GM12878 (cell line): ENCODE measurements at regions not wholly inside any gene's neighbourhood (a gene's known extent, or its start where the extent isn't known, plus 50 kb on each side); places are given as distances from the start of the nearest gene placed in this dataset.

Source experiments
- ATAC-seq: fragments of 200-7000 bp; cut with Tn5 transposase; 3 replicates; pipeline ENCODE4 v1.9.1; 2020; ENCODE audit warnings: mild to moderate bottlenecking, moderate library complexity
- BruUV-seq: library from RNA; stranded (reverse); fragments of 400-500 nt; replicated peaks from 2 replicates; lab custom pipeline; 2021; lab: Mats Ljungman, UMichigan
- CTCF ChIA-PET: fragments of 300-600 bp; sonication (Branson Sonifier 250); formaldehyde crosslinking; extraction: SDS; loops from one replicate; lab custom pipeline; 2021; ENCODE audit warnings: inconsistent platforms; lab: Yijun Ruan, JAX
- POLR2A ChIA-PET: fragments of 350-600 bp; formaldehyde crosslinking; extraction: SDS; loops from one replicate; lab custom pipeline; 2021; ENCODE audit warnings: inconsistent platforms; lab: Charles Lee
- RAD21 ChIA-PET: fragments of 300-600 bp; sonication (Branson Sonifier 250); formaldehyde crosslinking; loops from one replicate; lab custom pipeline; 2023; ENCODE audit warnings: antibody characterized with exemption; ENCODE audit not compliant: unreplicated experiment; lab: Charles Lee
- SMC1A ChIA-PET: fragments of 300-600 bp; sonication (Branson Sonifier 250); formaldehyde crosslinking; loops from one replicate; lab custom pipeline; 2023; ENCODE audit not compliant: unreplicated experiment, uncharacterized antibody; lab: Charles Lee
- DNase-seq: peaks from one replicate; pipeline ENCODE4 v3.0.0-alpha.2; 2011; ENCODE audit warnings: low read depth, low spot score
- FAIRE-seq: peaks from 3 replicates; lab custom pipeline; 2011; peaks lifted over from hg19 to GRCh38; lab: Jason Lieb, UNC
- H2AFZ ChIP-seq: 2 replicates; pipeline ENCODE4 v1.6.0; 2011; ENCODE audit warnings: low read depth, low read length, control low read depth; ENCODE audit not compliant: control insufficient read depth
- H3K27ac ChIP-seq: 2 replicates; pipeline ENCODE4 v1.5.1; 2011; ENCODE audit warnings: control low read depth; ENCODE audit not compliant: control insufficient read depth, insufficient read depth
- H3K27me3 ChIP-seq, 2 experiments: replicated peaks in 1 of 2; 2 replicates each; pipeline versions ENCODE4 v1.6.0 to v1.6.1; 2011; ENCODE audit warnings: low read length in 1 of 2; ENCODE audit not compliant: control insufficient read depth in 2 of 2, insufficient read depth in 2 of 2
- H3K36me3 ChIP-seq, 2 experiments: 2 replicates each; pipeline ENCODE4 v1.5.1; 2011; ENCODE audit warnings: low read length in 1 of 2; ENCODE audit not compliant: control insufficient read depth in 2 of 2, insufficient read depth in 2 of 2
- H3K4me1 ChIP-seq: 2 replicates; pipeline ENCODE4 v1.6.1; 2011; ENCODE audit warnings: mild to moderate bottlenecking, low read length, moderate library complexity, mixed read lengths; ENCODE audit not compliant: control insufficient read depth, insufficient read depth
- H3K4me2 ChIP-seq: 2 replicates; pipeline ENCODE4 v1.6.0; 2011; ENCODE audit warnings: control low read depth; ENCODE audit not compliant: control insufficient read depth, insufficient read depth
- H3K4me3 ChIP-seq: fragments of 200-600 bp; sonication (generic); 2 replicates; pipeline ENCODE4 v1.5.1; 2016
- H3K79me2 ChIP-seq: 2 replicates; pipeline ENCODE4 v1.6.0; 2011; ENCODE audit warnings: low read length; ENCODE audit not compliant: control insufficient read depth, insufficient read depth
- H3K9ac ChIP-seq: 2 replicates; pipeline ENCODE4 v1.8.0; 2011; ENCODE audit warnings: low read length, control low read depth, mixed read lengths; ENCODE audit not compliant: control insufficient read depth, insufficient read depth
- H3K9me3 ChIP-seq: replicated peaks from 3 replicates; pipeline ENCODE4 v1.5.1; 2011; ENCODE audit warnings: mild to moderate bottlenecking, low read length; ENCODE audit not compliant: control insufficient read depth, insufficient read depth
- H4K20me1 ChIP-seq: 2 replicates; pipeline ENCODE4 v1.6.0; 2011; ENCODE audit not compliant: control insufficient read depth, insufficient read depth
- ETV6 ChIP-seq, 2 experiments: fragments of 450-650 bp in 1 of 2; IDR thresholded peaks in 1 of 2; conservative IDR thresholded peaks in 1 of 2; 2 replicates each; pipeline ENCODE4 v1.6.1; 2014; ENCODE audit warnings: antibody characterized with exemption in 1 of 2, borderline replicate concordance in 1 of 2, low read depth in 1 of 2, mild to moderate bottlenecking in 1 of 2, moderate library complexity in 1 of 2
- FOS ChIP-seq: IDR thresholded peaks from 3 replicates; pipeline ENCODE4 v1.6.1; 2011; ENCODE audit warnings: borderline replicate concordance; ENCODE audit not compliant: insufficient read length; ENCODE audit errors: extremely low read depth
- IRF4 ChIP-seq: IDR thresholded peaks from 2 replicates; pipeline ENCODE4 v1.6.1; 2011; ENCODE audit warnings: low read depth, low read length
- MXI1 ChIP-seq: fragments of 150-350 bp; IDR thresholded peaks from 2 replicates; pipeline ENCODE4 v1.6.1; 2011; ENCODE audit warnings: low read depth, mild to moderate bottlenecking, inconsistent platforms, low read length, improper control_type of control experiment
- MYB ChIP-seq: fragments of 150-350 bp; IDR thresholded peaks from 2 replicates; pipeline ENCODE4 v1.6.1; 2014; ENCODE audit warnings: mild to moderate bottlenecking, low read depth, low read length, borderline replicate concordance
- NBN ChIP-seq: fragments of 450-650 bp; IDR thresholded peaks from 2 replicates; pipeline ENCODE4 v1.6.1; 2016
- NR2C1 ChIP-seq: fragments of 450-650 bp; IDR thresholded peaks from 2 replicates; pipeline ENCODE4 v1.6.1; 2017; ENCODE audit warnings: antibody characterized with exemption, mild to moderate bottlenecking, moderate library complexity
- PAX8 ChIP-seq: fragments of 450-650 bp; IDR thresholded peaks from 2 replicates; pipeline ENCODE4 v1.6.1; 2017; ENCODE audit warnings: mild to moderate bottlenecking, moderate library complexity
- POLR2AphosphoS5 ChIP-seq: IDR thresholded peaks from 2 replicates; pipeline ENCODE4 v1.6.1; 2011; ENCODE audit warnings: mild to moderate bottlenecking, low read length, inconsistent platforms
- RAD21 ChIP-seq: IDR thresholded peaks from 2 replicates; pipeline ENCODE4 v1.6.1; 2011; ENCODE audit warnings: mild to moderate bottlenecking, low read depth, low read length, moderate library complexity; ENCODE audit not compliant: insufficient read depth
- RCOR1 ChIP-seq: conservative IDR thresholded peaks from 2 replicates; pipeline ENCODE4 v1.6.1; 2012; ENCODE audit warnings: low read depth, low read length, improper control_type of control experiment
- TARDBP ChIP-seq: IDR thresholded peaks from 2 replicates; pipeline ENCODE4 v1.6.1; 2016; ENCODE audit warnings: borderline replicate concordance
- ZNF207 ChIP-seq: fragments of 450-650 bp; IDR thresholded peaks from 2 replicates; pipeline ENCODE4 v1.6.1; 2014; ENCODE audit warnings: antibody characterized with exemption, mild to moderate bottlenecking, borderline replicate concordance
- WGBS: methylation state at CpG from one replicate; pipeline ENCODE4 v1.1.6; 2016; ENCODE audit warnings: low lambda C conversion rate; ENCODE audit not compliant: insufficient replicate concordance, insufficient coverage; ENCODE audit errors: missing lambda C conversion rate; 5-methylcytosine and 5-hydroxymethylcytosine counted together
- in situ Hi-C: fragments of 300-500 bp; cut with MboI; formaldehyde crosslinking; loops from 9 replicates; pipeline ENCODE4 v1.14.3; 2018; ENCODE audit warnings: mixed read lengths
- intact Hi-C: fragments of 100-400 bp; cut with micrococcal nuclease; formaldehyde crosslinking; loops from one replicate; pipeline ENCODE4 v1.14.2; 2022; ENCODE audit not compliant: unreplicated experiment
- TF ChIP-seq, protein P1 (sequence below): IDR thresholded peaks from 2 replicates; pipeline ENCODE4 v1.6.1; 2012; ENCODE audit warnings: low read depth, low read length, improper control_type of control experiment
- TF ChIP-seq, protein P2 (sequence below): IDR thresholded peaks from 2 replicates; pipeline ENCODE4 v1.6.1; 2011; ENCODE audit warnings: borderline replicate concordance, low read depth, mild to moderate bottlenecking, moderate library complexity, low read length; ENCODE audit not compliant: insufficient read depth, poor library complexity, severe bottlenecking

GRCh38 chr5:97494465-97494864 lies 311.4 kb upstream of the RIOK2 start (continued):
- no peak for TF ChIP-seq MXI1
- TF ChIP-seq, all 136 proteins: peak for 0

- H3K4me2 ChIP-seq = no peak overlapping the region
- intact Hi-C loops (no loop called here), in situ Hi-C loops (no loop called here)
- H2AFZ ChIP-seq = no peak overlapping the region
- H3K79me2 ChIP-seq = no peaks in the 10 kb centered on the region
- ATAC-seq (peak; percentile 29; the same call in 1 of the 3 replicates), FAIRE-seq (no peak), DNase-seq (no peak)
- ChIA-PET SMC1A (interaction anchor here (0.8 to 5.7 kb wide), 8 partner anchors 10 to 303 kb away, joined by 3 to 38 read pairs (median 4); no protein-coding TSS in a partner anchor), POLR2A (interaction anchor here (0.6 to 1.1 kb wide), 2 partner anchors 16 to 818 kb away, joined by 3 to 8 read pairs; no protein-coding TSS in a partner anchor), RAD21 (interaction anchor here (0.9 to 3.2 kb wide), 6 partner anchors 13 to 38 kb away, joined by 3 to 11 read pairs (median 4); no protein-coding TSS in a partner anchor), CTCF (interaction anchor here (0.7 to 1.5 kb wide), 11 partner anchors 10 to 1273 kb away, joined by 3 to 5 read pairs (median 3); no protein-coding TSS in a partner anchor)
- no peaks in the 10 kb centered on the region for H3K4me1 ChIP-seq
- no peaks in the 10 kb centered on the region for H3K36me3 ChIP-seq
- BruUV-seq = no TSS peak
- H3K27ac ChIP-seq = no peak overlapping the region
- TF ChIP-seq NBN = no peak
- peak; percentile 28; the same call in 1 of the 2 replicates for TF ChIP-seq RAD21
- no peak overlapping the region for H3K9ac ChIP-seq
- no peak overlapping the region for H3K4me3 ChIP-seq
- no peaks in the 10 kb centered on the region for H3K27me3 ChIP-seq
- no peaks in the 10 kb centered on the region for H3K9me3 ChIP-seq
- no peaks in the 10 kb centered on the region for H4K20me1 ChIP-seq
Measured at GRCh38 chr5:97495301-97495700, 312.3 kb upstream of the RIOK2 start.

- CTCF ChIA-PET = interaction anchor here (0.8 to 1.5 kb wide), 9 partner anchors 9 to 1273 kb away, joined by 3 to 5 read pairs (median 3); no protein-coding TSS in a partner anchor
- no peak for TF ChIP-seq MYB
- TF ChIP-seq FOS = no peak
- TF ChIP-seq, protein P1, sequence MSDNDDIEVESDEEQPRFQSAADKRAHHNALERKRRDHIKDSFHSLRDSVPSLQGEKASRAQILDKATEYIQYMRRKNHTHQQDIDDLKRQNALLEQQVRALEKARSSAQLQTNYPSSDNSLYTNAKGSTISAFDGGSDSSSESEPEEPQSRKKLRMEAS = no peak
- TF ChIP-seq POLR2AphosphoS5 = no peak
- TF ChIP-seq PAX8 = no peak
- no peak for TF ChIP-seq ZNF207
- no peak for TF ChIP-seq IRF4
- TF ChIP-seq RCOR1 = no peak
- no peak for TF ChIP-seq TARDBP
- TF ChIP-seq ETV6 (conservative IDR thresholded peaks at IDR 0.05 in 1 of 2, IDR thresholded peaks at IDR 0.05 in 1 of 2; ENCODE audit: borderline replicate concordance in 1 of 2, low read depth in 1 of 2) = no peak
- TF ChIP-seq NR2C1 = no peak
- TF ChIP-seq, protein P2, sequence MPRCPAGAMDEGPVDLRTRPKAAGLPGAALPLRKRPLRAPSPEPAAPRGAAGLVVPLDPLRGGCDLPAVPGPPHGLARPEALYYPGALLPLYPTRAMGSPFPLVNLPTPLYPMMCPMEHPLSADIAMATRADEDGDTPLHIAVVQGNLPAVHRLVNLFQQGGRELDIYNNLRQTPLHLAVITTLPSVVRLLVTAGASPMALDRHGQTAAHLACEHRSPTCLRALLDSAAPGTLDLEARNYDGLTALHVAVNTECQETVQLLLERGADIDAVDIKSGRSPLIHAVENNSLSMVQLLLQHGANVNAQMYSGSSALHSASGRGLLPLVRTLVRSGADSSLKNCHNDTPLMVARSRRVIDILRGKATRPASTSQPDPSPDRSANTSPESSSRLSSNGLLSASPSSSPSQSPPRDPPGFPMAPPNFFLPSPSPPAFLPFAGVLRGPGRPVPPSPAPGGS = peak; percentile 32
Measured at GRCh38 chr5:97496037-97496436, 313.0 kb upstream of the RIOK2 start.

More at GRCh38 chr5:97496037-97496436, 313.0 kb upstream of the RIOK2 start:
- in situ Hi-C loops (no loop called here), intact Hi-C loops (no loop called here)
- Histone ChIP-seq H3K4me3 (no peak overlapping the region), H3K79me2 (no peaks in the 10 kb centered on the region), H3K36me3 (no peaks in the 10 kb centered on the region), H3K9me3 (no peaks in the 10 kb centered on the region), H4K20me1 (no peaks in the 10 kb centered on the region), H3K4me1 (no peaks in the 10 kb centered on the region), H3K4me2 (no peak overlapping the region), H3K27me3 (no peaks in the 10 kb centered on the region), H3K27ac (no peak overlapping the region), H2AFZ (no peak overlapping the region), H3K9ac (no peak overlapping the region)
- no peak for DNase-seq
- BruUV-seq = no TSS peak
- no peak for FAIRE-seq
- 31% methylated on average over 2 of the region's 2 CpGs for WGBS
- SMC1A ChIA-PET = interaction anchor here (0.8 to 5.7 kb wide), 7 partner anchors 9 to 302 kb away, joined by 3 to 38 read pairs (median 4); no protein-coding TSS in a partner anchor
- peak; percentile 55 for ATAC-seq
- RAD21 ChIA-PET = interaction anchor here (0.7 to 3.2 kb wide), 7 partner anchors 14 to 859 kb away, joined by 3 to 11 read pairs (median 4); no protein-coding TSS in a partner anchor
- POLR2A ChIA-PET = interaction anchor here (0.6 to 1.1 kb wide), 3 partner anchors 17 to 818 kb away, joined by 3 to 8 read pairs (median 3); no protein-coding TSS in a partner anchor
